Breast epithelium (tissue), 3 donors: ENCODE measurements at regions not wholly inside any gene's neighbourhood (a gene's known extent, or its start where the extent isn't known, plus 50 kb on each side); places are given as distances from the start of the nearest gene placed in this dataset.

Experiments used
- CTCF ChIP-seq, 3 donors: fragments of 450-650 bp; IDR thresholded peaks; one replicate each; pipeline ENCODE4 v1.5.1; 2016 to 2017; ENCODE audit warnings: antibody characterized with exemption in 3 of 3, mild to moderate bottlenecking in 3 of 3, moderate library complexity in 3 of 3
- POLR2A ChIP-seq: fragments of 450-650 bp; IDR thresholded peaks from one replicate; pipeline ENCODE4 v1.6.1; 2016; ENCODE audit warnings: antibody characterized with exemption, mild to moderate bottlenecking, moderate library complexity

GRCh38 chr4:148649652-148650331 lies 207.6 kb upstream of the NR3C2 start:
- no peak for TF ChIP-seq CTCF (IDR thresholded peaks at IDR 0.05)
- TF ChIP-seq POLR2A = no peak
